ENCODE measurements at regions not wholly inside any gene's neighbourhood (a gene's known extent, or its start where the extent isn't known, plus 50 kb on each side); places are given as distances from the start of the nearest gene placed in this dataset.

DNA sequence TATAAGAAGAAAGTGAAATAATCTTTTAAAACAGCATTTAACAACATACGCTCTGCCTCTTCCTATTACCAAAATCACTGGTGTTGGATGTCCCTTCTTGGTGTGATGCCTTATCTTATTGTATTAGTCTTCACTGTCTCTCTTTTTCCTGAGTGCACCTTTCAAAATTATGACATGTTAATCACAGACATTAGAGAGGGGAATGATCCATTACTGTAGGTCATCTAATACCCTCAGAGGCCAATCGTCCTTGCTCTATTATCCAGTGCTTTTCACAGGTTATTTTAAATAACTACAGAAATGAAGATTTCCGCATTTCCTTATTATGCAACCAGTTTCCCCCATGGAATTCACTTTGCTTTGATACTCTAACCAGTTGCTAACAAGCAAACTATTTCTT lies 1292.7 kb downstream of the MAT2B start:
- ATAC-seq: no peak

DNA sequence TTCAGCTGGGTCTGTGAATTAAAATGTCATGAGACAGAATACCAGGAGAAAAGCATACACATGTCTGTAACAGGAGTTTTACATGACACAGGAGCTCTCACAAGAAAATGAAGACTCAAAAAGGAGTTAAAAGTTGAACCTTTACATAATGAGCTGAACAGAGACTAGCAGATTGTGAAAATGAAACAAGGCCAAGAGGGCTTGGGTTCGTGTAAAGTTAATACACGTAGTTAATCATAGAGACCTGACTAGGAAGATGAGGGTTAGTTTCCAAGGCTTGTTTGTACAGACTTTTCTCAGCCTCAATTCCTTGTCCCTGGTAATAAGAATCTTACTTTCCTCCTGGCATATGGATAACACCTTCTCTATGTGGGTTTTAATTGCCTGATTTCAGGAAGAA lies 1294.0 kb downstream of the MAT2B start:
- ChIA-PET POLR2A (no interaction called here), CTCF (no interaction called here)
- Mint-ChIP-seq H3K27ac (no peak overlapping the region), H3K4me1 (ENCODE audit: low read depth) (no peaks in the 10 kb centered on the region), H3K9me3 (peaks cover 5% of the 10 kb centered on the region), H3K36me3 (ENCODE audit: low read depth) (no peaks in the 10 kb centered on the region), H3K27me3 (no peaks in the 10 kb centered on the region), H3K4me3 (no peak overlapping the region)
- TF ChIP-seq, protein P1, sequence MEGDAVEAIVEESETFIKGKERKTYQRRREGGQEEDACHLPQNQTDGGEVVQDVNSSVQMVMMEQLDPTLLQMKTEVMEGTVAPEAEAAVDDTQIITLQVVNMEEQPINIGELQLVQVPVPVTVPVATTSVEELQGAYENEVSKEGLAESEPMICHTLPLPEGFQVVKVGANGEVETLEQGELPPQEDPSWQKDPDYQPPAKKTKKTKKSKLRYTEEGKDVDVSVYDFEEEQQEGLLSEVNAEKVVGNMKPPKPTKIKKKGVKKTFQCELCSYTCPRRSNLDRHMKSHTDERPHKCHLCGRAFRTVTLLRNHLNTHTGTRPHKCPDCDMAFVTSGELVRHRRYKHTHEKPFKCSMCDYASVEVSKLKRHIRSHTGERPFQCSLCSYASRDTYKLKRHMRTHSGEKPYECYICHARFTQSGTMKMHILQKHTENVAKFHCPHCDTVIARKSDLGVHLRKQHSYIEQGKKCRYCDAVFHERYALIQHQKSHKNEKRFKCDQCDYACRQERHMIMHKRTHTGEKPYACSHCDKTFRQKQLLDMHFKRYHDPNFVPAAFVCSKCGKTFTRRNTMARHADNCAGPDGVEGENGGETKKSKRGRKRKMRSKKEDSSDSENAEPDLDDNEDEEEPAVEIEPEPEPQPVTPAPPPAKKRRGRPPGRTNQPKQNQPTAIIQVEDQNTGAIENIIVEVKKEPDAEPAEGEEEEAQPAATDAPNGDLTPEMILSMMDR (IDR thresholded peaks at IDR 0.05): no peak
- intact Hi-C loops (cut with micrococcal nuclease): no loop called here
- no peak for DNase-seq
- ATAC-seq: no peak

More for the DNA sequence above, 1292.7 kb downstream of the MAT2B start:
- Mint-ChIP-seq H3K4me3 (no peak overlapping the region), H3K27me3 (no peaks in the 10 kb centered on the region), H3K27ac (no peak overlapping the region), H3K9me3 (peaks cover 5% of the 10 kb centered on the region), H3K4me1 (ENCODE audit: low read depth) (no peaks in the 10 kb centered on the region), H3K36me3 (ENCODE audit: low read depth) (no peaks in the 10 kb centered on the region)
- no peak for DNase-seq
- ChIA-PET CTCF (no interaction called here), POLR2A (no interaction called here)
- TF ChIP-seq, protein P1 (IDR thresholded peaks at IDR 0.05): no peak
- intact Hi-C loops (cut with micrococcal nuclease): no loop called here

DNA sequence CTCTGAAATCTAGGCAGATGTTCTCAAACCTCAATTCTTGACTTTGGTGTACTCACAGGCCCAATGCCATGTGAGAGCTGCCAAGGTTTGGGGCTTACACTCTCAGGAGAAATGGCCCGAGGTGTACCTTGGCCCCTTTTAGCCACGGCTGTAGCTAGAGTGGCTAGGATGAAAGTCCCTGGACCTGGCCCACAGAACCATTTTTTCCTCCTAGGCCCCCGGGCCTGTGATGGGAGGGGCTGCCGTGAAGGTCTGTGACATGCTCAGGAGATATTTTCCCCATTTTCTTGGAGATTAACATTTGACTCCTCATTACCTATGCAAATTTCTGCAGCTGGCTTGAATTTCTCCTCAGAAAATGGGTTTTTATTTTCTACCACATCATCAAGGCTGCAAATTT lies 1296.5 kb downstream of the MAT2B start:
- ATAC-seq (no peak), DNase-seq (no peak)
- POLR2A ChIA-PET: no interaction called here
- Mint-ChIP-seq H3K4me3 (no peak overlapping the region), H3K4me1 (ENCODE audit: low read depth) (no peaks in the 10 kb centered on the region), H3K27me3 (no peaks in the 10 kb centered on the region), H3K36me3 (ENCODE audit: low read depth) (no peaks in the 10 kb centered on the region), H3K27ac (no peak overlapping the region), H3K9me3 (peaks cover 5% of the 10 kb centered on the region)
- intact Hi-C loops (cut with micrococcal nuclease): no loop called here
- TF ChIP-seq, protein P1 (IDR thresholded peaks at IDR 0.05): no peak
- CTCF ChIA-PET: no interaction called here

DNA sequence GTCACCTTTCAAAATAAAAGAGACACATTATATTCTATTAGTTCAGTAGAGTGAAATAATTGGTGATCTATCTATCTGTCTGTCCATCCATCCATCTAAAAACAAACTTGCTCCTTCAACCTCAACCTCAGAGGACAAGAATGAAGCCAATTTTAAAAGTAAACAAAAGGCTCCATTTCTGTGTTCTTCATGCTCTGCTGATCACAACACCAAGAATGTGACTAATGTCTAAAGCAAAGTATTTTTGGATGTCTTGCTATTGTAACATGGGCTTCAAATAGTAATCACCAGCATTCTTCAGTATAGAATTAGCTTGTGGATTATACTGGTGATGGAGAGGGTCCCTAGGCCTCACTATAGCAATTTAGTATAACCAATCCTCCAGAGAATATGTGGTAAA lies 1304.4 kb downstream of the MAT2B start:
- Mint-ChIP-seq H3K4me1 (ENCODE audit: low read depth) (no peaks in the 10 kb centered on the region), H3K27ac (no peak overlapping the region), H3K9me3 (peaks cover 2% of the 10 kb centered on the region), H3K4me3 (no peak overlapping the region), H3K27me3 (no peaks in the 10 kb centered on the region), H3K36me3 (ENCODE audit: low read depth) (no peaks in the 10 kb centered on the region)
- TF ChIP-seq, protein P1 (IDR thresholded peaks at IDR 0.05): no peak
- CTCF ChIA-PET: no interaction called here
- intact Hi-C loops (cut with micrococcal nuclease): no loop called here
- no peak for DNase-seq
- ATAC-seq: no peak
- POLR2A ChIA-PET: no interaction called here

DNA sequence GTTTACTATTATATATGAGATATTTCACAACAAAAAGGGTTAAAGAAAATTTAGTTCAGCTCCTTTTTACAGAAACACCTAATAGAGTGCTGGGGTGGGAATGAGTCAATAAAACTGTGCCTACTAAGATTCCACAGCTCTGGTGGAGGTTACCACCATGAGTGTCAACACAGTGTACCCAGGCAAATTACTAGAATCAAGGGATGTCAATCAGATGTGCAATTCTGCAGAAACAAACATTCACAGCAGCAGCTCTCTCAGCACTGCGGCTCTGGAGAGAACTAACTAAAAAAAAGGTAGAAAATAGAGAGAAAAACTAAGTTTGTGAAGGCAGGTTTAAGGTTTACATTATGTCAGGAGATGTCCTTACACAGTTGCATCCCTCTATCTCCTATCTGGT lies 1313.0 kb downstream of the MAT2B start:
- intact Hi-C loops (cut with micrococcal nuclease): no loop called here
- TF ChIP-seq, protein P1 (IDR thresholded peaks at IDR 0.05): no peak
- H3K36me3 Mint-ChIP-seq (ENCODE audit: low read depth): no peaks in the 10 kb centered on the region
- no peaks in the 10 kb centered on the region for H3K27me3 Mint-ChIP-seq
- H3K4me1 Mint-ChIP-seq (ENCODE audit: low read depth): no peaks in the 10 kb centered on the region
- ChIA-PET CTCF (no interaction called here), POLR2A (no interaction called here)
- H3K4me3 Mint-ChIP-seq: no peak overlapping the region
- H3K9me3 Mint-ChIP-seq: peaks cover 2% of the 10 kb centered on the region
- no peak overlapping the region for H3K27ac Mint-ChIP-seq
- DNase-seq (no peak), ATAC-seq (no peak)

Data from activated CD8-positive, alpha-beta T cell treated with anti-CD3 and anti-CD28 coated beads for 36 hours (primary cell).